ENCODE measurements at regions not wholly inside any gene's neighbourhood (a gene's known extent, or its start where the extent isn't known, plus 50 kb on each side); places are given as distances from the start of the nearest gene placed in this dataset.

GRCh38 chr13:65872448-65872847, 1357.7 kb downstream of the PCDH9 start:
- TF ChIP-seq, protein P1, sequence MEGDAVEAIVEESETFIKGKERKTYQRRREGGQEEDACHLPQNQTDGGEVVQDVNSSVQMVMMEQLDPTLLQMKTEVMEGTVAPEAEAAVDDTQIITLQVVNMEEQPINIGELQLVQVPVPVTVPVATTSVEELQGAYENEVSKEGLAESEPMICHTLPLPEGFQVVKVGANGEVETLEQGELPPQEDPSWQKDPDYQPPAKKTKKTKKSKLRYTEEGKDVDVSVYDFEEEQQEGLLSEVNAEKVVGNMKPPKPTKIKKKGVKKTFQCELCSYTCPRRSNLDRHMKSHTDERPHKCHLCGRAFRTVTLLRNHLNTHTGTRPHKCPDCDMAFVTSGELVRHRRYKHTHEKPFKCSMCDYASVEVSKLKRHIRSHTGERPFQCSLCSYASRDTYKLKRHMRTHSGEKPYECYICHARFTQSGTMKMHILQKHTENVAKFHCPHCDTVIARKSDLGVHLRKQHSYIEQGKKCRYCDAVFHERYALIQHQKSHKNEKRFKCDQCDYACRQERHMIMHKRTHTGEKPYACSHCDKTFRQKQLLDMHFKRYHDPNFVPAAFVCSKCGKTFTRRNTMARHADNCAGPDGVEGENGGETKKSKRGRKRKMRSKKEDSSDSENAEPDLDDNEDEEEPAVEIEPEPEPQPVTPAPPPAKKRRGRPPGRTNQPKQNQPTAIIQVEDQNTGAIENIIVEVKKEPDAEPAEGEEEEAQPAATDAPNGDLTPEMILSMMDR (IDR thresholded peaks at IDR 0.05) = no peak
- no peak for TF ChIP-seq POLR2A (IDR thresholded peaks at IDR 0.05)

Measured in ovary (tissue), 3 donors.